ENCODE measurements at regions not wholly inside any gene's neighbourhood (a gene's known extent, or its start where the extent isn't known, plus 50 kb on each side); places are given as distances from the start of the nearest gene placed in this dataset.
"Not testable (repeated sequence)": the region's sequence is repeated elsewhere in the genome, so short reads cannot be mapped to it uniquely, and the experiment has no call there.

DNA sequence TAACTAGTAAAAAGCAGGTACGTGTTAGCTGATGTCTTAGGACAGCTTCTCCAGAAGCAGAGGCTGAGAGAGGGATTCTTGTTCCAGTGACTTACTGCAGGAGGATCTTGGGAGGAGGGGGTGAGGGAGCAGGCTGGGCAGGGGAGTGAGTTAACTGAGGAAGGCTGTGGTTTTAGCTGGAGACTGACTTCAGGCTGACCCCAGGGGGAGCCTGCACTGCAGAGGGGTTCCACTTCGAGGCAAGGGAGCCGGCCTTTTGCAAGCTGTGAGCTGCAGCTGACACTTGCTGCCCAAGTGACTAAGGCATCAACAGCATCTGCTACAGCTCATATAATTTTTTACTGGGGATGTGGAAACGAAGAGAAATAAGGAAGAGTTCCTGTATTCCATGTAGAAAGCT lies 50.4 kb upstream of the SOD1 start:
- no peak for DNase-seq (ENCODE audit: low spot score)

DNA sequence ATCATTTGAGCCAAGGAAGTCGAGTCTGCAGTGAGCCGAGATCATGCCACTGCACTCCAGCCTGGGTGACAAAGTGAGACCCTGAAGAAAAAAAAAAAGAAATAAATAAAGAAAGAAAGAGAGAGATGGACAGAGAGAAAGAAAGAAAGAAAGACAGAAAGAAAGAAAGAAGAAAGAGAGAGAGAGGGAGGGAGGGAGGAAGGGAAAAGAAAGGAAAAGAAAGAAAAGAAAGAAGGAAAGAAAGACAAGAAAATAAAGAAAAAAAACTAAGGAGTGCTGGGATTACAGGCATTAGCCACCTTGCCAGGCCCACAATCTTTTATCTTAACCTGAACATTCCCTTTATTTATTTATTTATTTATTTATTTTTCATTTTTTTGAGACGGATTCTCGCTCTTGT lies 51.7 kb upstream of the SOD1 start:
- DNase-seq (ENCODE audit: low spot score) = no peak

DNA sequence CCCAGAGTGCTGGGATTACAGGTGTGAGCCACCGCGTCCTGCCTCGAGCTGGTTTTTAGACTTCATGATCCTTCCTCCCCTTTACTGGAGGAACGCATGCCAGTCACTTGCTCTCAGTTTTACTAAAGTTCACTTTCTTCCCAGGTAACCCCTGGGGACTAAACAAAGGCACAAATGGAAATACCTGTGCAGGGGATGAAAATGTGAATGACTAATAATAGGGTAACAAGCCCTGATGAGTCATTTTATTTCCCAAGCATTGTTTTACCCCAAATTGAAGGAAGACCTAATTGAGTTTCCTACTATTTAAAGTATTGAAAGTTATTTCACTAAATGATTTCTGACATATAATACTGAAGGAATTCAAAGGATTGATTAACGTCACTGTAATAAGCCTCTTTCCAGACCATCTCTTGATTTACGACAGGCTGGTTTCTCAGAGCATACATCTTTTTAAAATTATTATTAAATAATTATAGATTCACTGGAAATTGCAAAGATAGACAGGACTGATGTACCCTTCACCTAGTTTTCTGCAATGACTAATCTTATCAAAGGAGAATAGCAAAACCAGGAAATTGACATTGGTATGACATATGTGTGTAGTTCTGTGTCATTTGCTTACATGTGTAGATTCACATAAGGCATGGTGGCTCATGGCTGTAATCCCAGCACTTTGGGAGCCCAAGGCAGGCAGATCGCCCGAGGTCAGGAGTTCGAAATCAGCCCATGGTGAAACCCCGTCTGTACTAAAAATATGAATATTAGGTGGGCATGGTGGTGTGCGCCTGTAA lies 53.2 kb upstream of the SOD1 start:
- DNase-seq (ENCODE audit: low spot score) = no peak

DNA sequence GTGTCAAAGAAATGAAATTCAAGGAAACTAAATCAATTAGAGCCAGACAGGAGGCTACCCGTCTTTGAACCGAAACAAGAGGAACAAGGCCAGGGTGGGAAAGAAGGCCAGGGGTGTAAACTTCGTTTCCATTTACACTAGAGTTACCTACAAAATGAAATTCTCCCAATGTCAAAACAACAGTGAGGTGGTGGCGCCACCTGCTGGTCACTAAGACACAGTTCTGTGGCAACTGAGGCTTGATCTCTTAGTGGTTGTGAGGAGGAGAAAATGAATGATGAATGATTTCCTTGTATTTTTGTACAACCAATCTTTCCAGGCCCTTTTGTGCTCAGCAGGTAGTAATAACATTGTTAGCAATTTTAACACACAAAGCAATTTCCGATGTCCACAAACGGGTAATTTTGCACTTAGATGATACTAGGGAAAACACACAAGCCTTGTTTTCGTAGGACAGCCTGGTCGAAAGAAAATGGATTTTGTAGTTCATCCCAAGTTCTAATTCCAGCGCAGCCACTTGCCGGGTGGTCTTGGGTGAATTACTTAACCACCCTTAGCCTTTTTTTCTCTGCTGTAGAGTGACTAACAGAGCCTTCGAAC lies 54.8 kb upstream of the SOD1 start:
- peak; percentile 52 for DNase-seq (ENCODE audit: low spot score)

DNA sequence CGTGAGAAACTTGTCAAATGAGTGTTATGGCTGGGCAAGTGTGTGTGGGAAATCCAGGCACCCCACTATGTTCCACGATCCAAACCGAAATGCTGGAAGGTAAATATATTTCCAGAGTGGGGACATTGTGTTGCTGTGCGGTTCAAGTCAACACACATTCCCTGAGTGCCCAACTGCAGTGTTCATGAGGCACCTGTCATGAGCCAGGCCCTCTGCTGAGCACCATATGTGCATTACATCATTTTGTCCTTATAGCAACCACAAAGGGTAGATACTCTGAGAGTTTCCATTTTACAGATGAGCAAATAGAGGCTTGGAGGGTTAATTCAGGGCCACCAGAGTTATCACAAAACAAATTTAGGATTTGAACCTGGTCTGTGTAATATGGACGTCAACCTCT lies 59.9 kb upstream of the SOD1 start:
- no peak for DNase-seq (ENCODE audit: low spot score)

DNA sequence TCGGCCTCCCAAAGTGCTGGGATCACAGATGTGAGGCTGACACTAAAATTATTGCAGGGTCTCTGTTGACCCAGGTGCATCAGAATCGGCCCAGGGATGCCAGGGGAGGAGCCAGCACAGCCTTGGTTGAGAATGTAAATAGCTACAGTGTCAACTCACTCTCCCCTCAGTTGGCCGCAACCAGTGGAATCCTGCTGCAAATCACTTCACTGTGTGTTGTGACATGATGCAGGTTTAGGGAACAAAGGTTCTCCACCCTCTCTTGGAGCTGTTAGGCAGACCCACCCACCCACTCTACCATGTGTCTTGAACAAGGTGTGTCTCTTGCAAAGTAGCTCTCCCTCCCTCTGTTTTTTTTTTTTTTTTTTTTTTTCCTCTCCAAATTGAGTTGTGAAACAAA lies 60.5 kb upstream of the SOD1 start:
- DNase-seq (ENCODE audit: low spot score) = no peak

DNA sequence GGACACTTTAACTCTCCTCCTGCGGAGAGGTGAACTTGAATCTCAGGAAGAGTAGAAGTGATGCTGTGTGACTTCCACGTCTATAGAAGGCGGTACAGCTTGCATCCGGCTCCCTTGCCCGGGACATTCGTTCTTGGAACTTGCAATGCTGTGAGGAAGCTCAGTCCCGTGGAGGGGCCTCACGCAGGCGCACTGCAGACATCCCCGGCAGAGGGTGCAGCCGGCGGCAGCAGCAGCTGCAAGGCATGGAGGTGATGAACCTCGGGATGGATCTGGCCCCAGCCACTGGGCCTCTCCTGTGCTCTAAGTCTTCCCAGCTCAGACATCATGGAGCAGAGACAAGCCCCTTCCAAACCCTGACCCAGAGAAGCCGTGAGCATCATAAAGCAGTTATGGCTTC lies 61.8 kb upstream of the SOD1 start:
- no peak for DNase-seq (ENCODE audit: low spot score)

DNA sequence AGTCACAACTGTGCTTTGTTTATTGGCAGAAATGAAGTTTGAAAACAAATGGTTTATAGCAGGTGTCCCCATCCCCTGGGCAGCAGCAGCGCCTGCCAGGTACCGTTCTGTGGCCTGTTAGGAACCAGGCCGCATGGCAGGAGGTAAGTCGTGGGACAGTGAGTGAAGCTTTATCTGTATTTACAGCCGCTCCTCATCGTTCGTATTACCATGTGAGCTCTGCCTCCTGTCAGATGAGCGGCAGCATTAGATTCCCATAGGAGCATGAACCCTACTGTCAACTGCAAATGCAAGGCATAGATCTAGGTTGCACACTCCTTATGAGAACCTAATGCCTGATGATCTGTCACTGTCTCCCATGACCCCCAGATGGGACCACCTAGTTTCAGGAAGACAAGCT lies 63.4 kb upstream of the SOD1 start:
- no peak for DNase-seq (ENCODE audit: low spot score)

DNA sequence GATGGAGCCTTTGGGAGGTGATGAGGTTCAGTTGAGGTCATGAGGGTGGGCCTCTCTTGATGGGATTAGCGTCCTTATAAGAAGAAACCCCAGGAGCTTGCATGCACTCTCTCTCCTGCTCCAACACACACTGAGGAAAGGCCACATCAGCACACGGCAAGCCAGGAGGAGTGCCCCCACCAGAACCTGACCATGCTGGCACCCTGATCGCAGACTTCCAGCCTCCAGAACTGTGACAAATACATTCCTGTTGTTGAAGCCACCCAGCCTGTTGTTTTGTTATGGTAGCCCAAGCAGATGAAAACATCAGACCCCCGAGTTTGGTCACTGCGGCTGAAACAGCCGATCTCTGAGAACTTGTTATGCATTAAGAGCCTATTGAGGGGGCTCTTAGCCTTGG lies 64.8 kb upstream of the SOD1 start:
- DNase-seq (ENCODE audit: low spot score) = no peak

DNA sequence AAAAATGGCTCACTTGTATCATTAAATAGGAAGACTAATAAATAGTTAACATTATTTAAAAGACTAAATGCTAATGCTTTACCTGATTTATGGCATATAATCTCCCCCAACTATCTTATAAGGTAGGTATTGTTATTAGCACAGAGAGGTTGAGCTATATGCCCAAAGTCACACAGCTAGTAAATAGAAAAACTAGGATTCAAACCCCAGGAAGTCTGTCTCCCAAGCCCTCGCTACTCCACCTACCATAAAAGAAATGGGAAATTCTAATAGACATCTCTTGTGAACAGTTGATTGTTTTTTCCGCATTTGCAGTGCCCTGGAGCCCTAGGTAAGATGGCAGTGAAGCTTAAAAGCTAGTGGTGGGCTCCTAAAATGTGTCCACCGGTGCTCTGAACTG lies 65.2 kb upstream of the SOD1 start:
- DNase-seq (ENCODE audit: low spot score) = no peak

DNA sequence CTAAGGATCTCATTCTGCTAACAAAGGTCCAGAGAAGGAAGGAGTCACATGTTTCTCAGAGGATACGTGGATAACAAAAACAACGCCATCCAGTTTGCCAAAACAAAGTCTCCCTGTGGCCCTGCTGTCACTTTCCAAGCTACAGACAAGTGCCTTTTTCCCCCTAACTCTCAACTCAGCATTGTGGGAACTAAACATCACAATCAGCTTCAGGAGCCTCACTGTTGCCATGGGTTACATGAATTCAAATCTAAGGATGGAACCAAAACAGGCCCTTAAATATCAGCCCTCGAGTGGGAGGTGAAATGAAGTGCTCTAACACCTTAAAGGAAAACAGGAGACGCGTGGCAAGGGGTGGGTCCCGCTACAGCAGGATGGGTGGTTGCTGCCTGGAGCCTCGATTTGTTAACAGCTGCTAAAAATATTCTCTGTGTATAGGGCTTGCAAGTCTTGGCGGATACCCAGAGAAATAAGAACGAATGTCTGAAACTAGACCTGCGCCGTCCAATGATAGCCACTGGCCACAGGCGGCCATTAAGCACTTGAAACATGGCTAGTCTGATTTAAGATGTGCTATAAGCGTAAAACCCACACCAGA lies 66.4 kb upstream of the SOD1 start:
- DNase-seq (ENCODE audit: low spot score) = no peak

DNA sequence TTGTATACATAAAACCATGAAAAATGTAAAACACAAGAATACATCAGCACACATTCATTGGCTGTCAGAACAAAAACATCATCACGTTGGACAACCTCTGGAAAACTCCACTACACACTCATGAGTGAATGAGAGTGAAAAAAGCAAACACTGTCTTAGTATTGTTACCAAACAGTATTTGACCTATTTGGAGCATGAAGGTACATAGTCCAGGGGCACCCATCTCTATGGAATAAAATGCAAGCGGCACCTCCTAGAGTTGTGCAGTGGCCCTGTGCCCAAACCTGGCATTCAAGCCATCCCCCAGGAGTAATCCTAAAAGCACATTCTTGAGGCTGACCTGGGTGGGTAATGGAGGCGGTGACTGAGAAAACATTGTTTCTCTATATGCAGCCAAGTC lies 67.0 kb upstream of the SOD1 start:
- DNase-seq (ENCODE audit: low spot score) = no peak

DNA sequence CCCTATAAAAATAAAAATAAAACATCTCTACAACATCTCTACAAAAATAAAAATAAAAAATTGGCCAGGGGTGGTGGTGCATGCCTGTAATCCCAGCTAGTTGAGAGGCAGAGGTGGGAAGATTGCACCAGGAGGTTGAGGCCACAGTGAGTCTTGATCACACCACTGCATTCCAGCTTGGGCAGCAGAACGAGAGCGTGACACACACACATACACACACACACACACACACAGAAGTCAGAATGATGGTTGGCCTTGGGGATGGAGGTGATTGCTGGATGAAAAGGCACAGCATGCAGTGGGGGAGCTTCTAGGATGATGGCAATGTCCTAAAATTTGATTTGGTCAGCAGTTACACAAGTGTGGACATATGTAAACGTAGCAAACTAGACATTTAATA lies 69.7 kb upstream of the SOD1 start:
- no peak for DNase-seq (ENCODE audit: low spot score)

DNA sequence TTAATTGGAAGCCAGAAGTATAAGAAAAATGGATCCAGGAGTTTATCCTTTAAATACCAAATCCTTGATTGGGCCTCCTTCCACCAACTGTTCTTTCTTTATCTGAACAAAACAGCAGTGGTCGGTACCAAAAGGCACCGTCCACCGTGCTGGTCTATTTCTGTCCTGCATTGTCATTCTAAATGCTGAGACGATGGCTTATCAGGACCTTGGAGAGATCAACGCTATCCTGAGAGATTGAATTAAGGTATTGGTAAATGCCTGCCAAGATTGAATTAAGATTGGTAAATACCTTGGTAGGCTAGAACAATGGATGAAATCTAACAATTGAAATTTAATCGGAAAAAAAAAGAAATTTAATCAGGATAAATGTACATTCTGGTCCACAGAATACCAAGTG lies 73.4 kb upstream of the SOD1 start:
- no peak for DNase-seq (ENCODE audit: low spot score)

DNA sequence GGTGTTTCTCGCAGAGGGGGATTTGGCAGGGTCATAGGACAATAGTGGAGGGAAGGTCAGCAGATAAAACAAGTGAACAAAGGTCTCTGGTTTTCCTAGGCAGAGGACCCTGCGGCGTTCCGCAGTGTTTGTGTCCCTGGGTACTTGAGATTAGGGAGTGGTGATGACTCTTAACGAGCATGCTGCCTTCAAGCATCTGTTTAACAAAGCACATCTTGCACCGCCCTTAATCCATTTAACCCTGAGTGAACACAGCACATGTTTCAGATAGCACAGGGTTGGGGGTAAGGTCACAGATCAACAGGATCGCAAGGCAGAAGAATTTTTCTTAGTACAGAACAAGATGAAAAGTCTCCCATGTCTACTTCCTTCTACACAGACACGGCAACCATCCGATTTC lies 75.6 kb upstream of the SOD1 start:
- DNase-seq (ENCODE audit: low spot score) = not testable (repeated sequence)

DNA sequence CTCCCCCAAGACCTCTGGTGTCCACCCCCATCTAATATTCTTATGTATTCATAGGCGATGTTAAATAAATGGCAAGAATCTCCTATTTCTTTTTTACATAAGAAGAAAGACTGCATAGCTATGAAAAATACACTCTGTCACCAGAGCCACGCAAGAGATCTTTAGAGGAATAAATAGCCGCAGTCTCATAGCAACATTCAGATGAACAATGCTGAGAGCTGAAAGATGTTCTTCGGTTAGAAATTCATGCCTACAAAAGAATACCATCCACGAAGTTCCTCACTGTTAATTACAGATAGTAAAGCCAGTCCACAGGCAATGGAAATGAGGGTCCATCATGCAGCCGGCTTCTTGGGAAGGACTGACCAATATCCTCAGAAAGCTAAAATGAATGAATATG lies 76.0 kb upstream of the SOD1 start:
- DNase-seq (ENCODE audit: low spot score) = no peak

DNA sequence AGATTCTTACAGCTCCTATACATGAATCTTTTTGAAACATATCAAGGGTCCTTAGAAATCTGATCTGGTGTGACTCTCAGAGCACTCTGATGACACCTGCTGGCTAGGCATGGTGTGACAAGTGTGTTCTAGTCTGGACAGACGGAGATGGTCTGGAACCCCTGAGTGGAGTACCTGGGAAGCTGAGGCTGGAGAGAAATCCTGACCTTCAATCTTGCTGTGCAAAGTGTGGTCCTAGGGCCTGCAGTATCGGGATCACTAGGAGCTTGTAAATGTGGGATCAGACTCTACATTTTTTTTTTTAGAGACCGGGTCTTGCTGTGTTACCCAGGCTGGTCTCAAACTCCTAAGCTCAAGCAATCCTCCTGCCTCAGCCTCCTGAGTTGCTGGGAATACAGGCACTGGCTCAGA lies 78.6 kb upstream of the SOD1 start:
- DNase-seq (ENCODE audit: low spot score) = peak; percentile 47

DNA sequence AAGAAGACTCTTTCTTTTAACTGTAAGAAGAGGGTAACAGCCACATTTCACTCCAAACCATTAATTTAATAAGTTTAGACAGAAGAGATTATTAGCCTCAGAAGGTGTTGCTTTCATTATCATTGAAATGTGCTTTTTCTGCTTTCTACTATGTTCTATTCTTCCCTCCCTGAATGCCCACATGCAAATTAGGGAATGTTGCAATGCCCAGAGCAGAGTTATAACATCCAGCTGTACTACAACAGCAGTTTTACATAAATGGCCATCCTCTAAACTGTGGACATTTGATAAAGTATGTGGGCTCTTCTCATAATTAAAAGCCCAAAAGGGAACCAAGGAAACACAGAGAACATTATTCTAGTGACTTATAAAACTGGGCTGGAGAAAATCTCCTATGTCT lies 82.2 kb upstream of the SOD1 start:
- DNase-seq (ENCODE audit: low spot score) = no peak

DNA sequence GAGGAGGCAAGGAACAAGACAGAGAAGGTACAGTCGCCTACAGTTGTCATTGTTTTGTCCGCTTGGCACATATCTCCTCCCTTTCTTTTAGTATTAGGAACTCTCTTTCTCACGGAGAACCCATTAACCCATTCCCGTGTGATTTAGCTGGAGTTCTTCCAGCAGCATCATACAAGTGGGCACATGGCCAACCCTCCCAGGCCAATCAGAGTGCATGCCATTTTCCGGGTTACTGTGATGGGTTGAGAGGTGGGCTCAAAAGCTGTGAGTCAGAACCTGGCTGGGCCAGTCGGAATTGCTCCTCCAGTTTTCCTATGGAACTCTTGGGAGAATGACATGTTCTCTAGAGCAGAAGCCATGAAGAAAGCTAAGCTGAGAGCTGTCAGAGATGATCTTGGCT lies 83.1 kb upstream of the SOD1 start:
- no peak for DNase-seq (ENCODE audit: low spot score)

DNA sequence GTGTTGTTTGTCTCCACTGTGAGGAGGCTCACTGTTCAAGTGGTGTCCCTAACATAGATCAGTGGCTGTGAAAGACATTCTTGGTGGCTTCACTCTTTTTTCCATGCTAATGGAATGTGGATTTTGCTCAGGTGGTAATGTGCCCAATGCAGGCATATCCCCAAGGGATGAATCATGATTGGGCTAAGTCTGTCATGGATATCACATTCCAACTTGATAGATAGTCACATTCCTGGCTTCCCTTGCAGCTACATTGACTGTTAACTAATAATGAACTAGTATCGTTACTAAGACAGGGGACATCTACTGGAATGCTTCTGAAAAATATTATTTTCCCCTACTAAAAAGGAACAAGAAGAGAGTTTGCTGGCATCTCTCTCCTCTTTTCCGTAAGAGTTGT lies 86.3 kb upstream of the SOD1 start:
- no peak for DNase-seq (ENCODE audit: low spot score)

DNA sequence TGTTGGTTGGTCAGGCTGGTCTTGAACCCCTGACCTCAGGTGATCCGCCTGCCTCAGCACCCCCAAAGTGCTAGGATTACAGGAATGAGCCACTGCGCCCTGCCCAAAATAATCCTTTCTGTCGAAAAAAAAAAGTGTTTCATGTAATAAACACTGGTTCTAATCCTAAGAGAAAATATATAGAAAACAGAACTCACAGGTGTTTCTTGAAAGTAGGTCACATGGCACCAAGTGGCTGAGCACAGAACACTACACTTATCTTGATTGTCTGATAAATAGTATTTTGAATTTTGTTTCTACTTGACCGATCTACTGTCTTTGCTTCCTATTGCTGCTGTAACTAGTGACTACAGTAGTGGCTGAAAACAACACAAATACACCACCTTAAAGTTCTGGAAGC lies 87.6 kb upstream of the SOD1 start:
- no peak for DNase-seq (ENCODE audit: low spot score)

DNA sequence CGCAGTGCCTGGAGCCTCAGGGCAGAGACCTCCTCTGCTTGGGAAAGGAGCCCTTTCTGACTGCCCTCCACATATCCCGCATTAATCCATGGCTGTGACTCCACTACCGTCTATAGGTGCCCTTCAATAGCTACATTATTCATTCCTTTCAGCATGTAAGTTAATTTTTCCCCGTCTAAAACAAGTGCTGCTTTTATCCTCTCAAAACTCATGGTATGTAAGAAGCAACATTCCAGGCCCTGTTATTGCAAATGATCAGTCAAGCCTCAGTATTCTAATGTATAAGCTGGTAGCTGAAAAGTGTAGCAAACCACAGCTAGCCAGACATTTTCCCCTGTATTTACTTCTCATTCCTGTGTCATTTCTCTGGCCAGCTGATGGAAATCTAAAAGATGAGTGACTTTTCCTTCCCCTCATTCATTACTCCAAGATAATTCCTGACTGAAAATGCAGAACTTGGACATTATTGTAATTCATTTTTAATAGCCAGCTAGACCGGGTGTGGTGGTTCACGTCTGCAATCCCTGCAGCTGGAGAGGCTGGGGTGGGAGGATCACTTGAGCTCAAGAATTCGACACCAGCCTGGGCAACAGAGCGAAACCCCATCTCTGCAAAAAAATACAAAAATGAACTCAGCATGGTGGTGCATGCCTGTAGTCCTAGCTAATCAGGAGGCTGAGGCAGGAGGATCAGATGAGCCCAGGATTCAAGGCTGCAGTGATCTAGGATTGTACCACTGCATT lies 88.5 kb upstream of the SOD1 start:
- no peak for DNase-seq (ENCODE audit: low spot score)

DNA sequence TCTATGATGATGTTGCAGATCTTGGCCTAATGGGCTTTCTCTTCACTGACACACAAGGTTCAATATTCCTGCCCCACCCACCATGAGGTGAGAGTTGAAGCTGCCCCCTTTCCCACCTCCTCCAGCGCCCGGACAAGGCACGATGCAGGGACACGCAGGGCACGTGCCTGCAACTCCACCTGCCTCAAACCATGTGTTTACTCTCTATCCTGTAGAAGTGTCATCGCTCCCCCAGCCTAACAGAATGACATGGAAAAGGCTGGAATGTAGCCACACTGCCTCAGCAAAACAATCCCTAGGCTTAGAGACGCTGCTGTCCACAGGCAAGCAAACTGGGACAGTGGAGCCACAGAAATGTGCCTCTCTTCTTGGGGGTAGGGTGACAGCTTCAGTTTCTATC lies 92.9 kb upstream of the SOD1 start:
- no peak for DNase-seq (ENCODE audit: low spot score)
